ENCODE measurements at regions not wholly inside any gene's neighbourhood (a gene's known extent, or its start where the extent isn't known, plus 50 kb on each side); places are given as distances from the start of the nearest gene placed in this dataset.

GRCh38 chrX:781224-782204, 150.9 kb downstream of the SHOX start:
- TF ChIP-seq POLR2A (IDR thresholded peaks at IDR 0.05; ENCODE audit: control extremely low read depth in 1 of 2, low read depth in 2 of 2, low read length in 2 of 2) (no peak), CTCF (IDR thresholded peaks at IDR 0.05; ENCODE audit: control extremely low read depth in 1 of 3, insufficient read depth in 1 of 3, low read depth in 1 of 3, low read length in 3 of 3) (no peak), ZNF274 (IDR thresholded peaks at IDR 0.05; ENCODE audit: borderline replicate concordance, extremely low read depth, low read length) (no peak), FOSL1 (IDR thresholded peaks at IDR 0.05; ENCODE audit: insufficient read depth, low read depth, low read length) (no peak), EZH2 (IDR thresholded peaks at IDR 0.05; ENCODE audit: low read depth, low read length, severe bottlenecking) (no peak), MAFK (IDR thresholded peaks at IDR 0.05; ENCODE audit: low read depth, low read length) (no peak), PHF8 (conservative IDR thresholded peaks at IDR 0.05; ENCODE audit: low read depth, low read length) (no peak)

Measured in H1 (cell line).